Skeletal muscle satellite cell (primary cell): ENCODE measurements at regions not wholly inside any gene's neighbourhood (a gene's known extent, or its start where the extent isn't known, plus 50 kb on each side); places are given as distances from the start of the nearest gene placed in this dataset.
A peak's percentile ranks its signal among the peaks of the same experiment; 100 is the strongest.

Source experiments
- H3K27me3 ChIP-seq: 2 replicates; pipeline ENCODE4 v1.7.0; 2013; ENCODE audit warnings: low read length; ENCODE audit not compliant: control insufficient read depth, insufficient read depth
- H3K36me3 ChIP-seq: 2 replicates; pipeline ENCODE4 v1.7.0; 2013; ENCODE audit warnings: mild to moderate bottlenecking, control low read depth, low read length; ENCODE audit not compliant: insufficient read depth
- H3K4me1 ChIP-seq: 2 replicates; pipeline ENCODE4 v1.7.0; 2013; ENCODE audit warnings: low read length; ENCODE audit not compliant: control insufficient read depth, insufficient read depth
- H3K4me2 ChIP-seq: 2 replicates; pipeline ENCODE4 v1.7.0; 2013; ENCODE audit warnings: mild to moderate bottlenecking, low read length
- H3K4me3 ChIP-seq: 2 replicates; pipeline ENCODE4 v1.7.0; 2013; ENCODE audit warnings: low read length
- H3K9ac ChIP-seq: 2 replicates; pipeline ENCODE4 v1.7.0; 2013; ENCODE audit warnings: mild to moderate bottlenecking, low read depth, low read length, moderate library complexity
- H3K9me3 ChIP-seq: replicated peaks from 2 replicates; pipeline ENCODE4 v1.7.0; 2013; ENCODE audit warnings: mild to moderate bottlenecking, control low read depth, low read length

DNA sequence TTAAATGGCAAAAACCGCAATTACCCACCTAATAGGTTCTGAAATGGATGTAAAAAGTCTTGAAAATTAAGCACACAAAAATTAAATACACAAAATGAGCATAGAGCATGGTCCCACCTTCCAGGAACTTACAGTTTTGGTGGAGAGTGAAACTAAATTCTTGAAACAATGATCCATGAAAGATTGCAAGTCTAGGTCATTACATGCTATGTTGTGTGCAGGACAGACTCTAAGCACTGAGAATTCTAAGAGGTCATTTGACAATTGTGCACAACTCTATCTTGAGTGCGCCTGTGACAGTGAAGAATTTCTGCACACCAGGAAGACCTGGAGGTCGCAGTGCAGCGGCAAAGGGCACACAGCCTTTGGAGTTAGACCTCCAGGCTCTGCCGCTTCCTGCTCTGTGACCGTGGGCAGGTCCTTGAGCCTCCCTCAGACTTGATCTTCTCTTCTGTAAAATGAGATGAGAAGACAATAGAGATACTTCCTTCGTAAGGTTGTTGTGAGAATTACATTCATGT, 153.3 kb upstream of the TPM1 start:
- Histone ChIP-seq H3K36me3 (no peaks in the 10 kb centered on the region), H3K9ac (no peak overlapping the region), H3K4me2 (no peak overlapping the region), H3K27me3 (no peaks in the 10 kb centered on the region), H3K4me3 (no peak overlapping the region), H3K4me1 (peaks cover 50% of the 10 kb centered on the region), H3K9me3 (no peaks in the 10 kb centered on the region)

DNA sequence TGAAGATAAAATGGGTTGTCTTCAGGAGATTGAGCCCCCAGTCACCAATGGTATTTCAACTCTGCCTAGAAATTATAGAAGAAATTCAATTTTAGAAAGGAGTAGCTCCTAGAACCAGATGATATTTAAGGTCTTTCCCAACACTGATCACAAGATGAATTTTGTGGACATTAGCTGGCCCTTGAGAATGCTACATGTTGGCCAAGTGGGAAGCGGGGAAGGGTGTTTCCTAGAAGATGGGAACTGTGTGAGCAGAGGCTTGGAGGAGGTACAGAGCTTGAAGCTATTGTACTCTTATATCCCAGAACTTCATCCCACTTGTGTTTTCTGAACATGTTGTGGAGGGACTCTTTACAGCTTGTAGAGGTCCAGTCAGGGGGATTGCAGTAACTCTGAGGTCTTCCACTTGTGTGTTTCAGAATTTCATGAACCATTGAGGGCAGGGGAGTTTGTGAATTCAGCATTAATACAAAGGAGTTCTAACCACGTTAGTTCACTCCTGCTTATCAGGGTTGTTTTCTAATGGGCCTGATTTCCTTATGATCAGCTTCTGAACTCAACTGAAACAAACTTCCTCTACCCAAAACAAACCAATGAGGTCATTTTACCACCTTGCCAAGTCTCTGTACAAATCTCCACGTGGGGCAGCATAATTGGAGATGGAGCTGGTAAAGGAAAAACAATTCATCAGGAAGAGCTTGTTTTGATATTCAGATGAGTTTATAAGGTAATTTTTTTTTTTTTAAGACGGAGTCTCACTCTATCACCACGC, 152.6 kb upstream of the TPM1 start:
- Histone ChIP-seq H3K4me1 (peaks cover 57% of the 10 kb centered on the region), H3K9me3 (no peaks in the 10 kb centered on the region), H3K27me3 (no peaks in the 10 kb centered on the region), H3K4me3 (no peak overlapping the region), H3K4me2 (no peak overlapping the region), H3K36me3 (no peaks in the 10 kb centered on the region), H3K9ac (no peak overlapping the region)

- Histone ChIP-seq H3K9ac (peak overlapping the region; percentile 36), H3K36me3 (no peaks in the 10 kb centered on the region), H3K4me1 (peaks cover 68% of the 10 kb centered on the region), H3K27me3 (no peaks in the 10 kb centered on the region), H3K9me3 (no peaks in the 10 kb centered on the region), H3K4me3 (no peak overlapping the region), H3K4me2 (no peak overlapping the region)
Measured at GRCh38 chr15:62894322-62895085, 148.0 kb upstream of the TPM1 start.

- H3K36me3 ChIP-seq, result no peaks in the 10 kb centered on the region
- no peaks in the 10 kb centered on the region for H3K27me3 ChIP-seq
- H3K9me3 ChIP-seq, result no peaks in the 10 kb centered on the region
- H3K4me3 ChIP-seq, result peak overlapping the region; percentile 9
- peaks cover 68% of the 10 kb centered on the region for H3K4me1 ChIP-seq
- peak overlapping the region; percentile 90 for H3K9ac ChIP-seq
- H3K4me2 ChIP-seq, result peak overlapping the region; percentile 59
Measured at GRCh38 chr15:62895139-62895866, 147.2 kb upstream of the TPM1 start.

- Histone ChIP-seq H3K4me2 (peak overlapping the region; percentile 59), H3K36me3 (no peaks in the 10 kb centered on the region), H3K9ac (peak overlapping the region; percentile 90), H3K4me1 (peaks cover 70% of the 10 kb centered on the region), H3K4me3 (peak overlapping the region; percentile 41), H3K9me3 (no peaks in the 10 kb centered on the region), H3K27me3 (no peaks in the 10 kb centered on the region)
Measured at GRCh38 chr15:62895905-62896316, 146.6 kb upstream of the TPM1 start.

- H3K9ac ChIP-seq, result peak overlapping the region; percentile 90
- H3K4me2 ChIP-seq, result peak overlapping the region; percentile 59
- peaks cover 75% of the 10 kb centered on the region for H3K4me1 ChIP-seq
- no peaks in the 10 kb centered on the region for H3K9me3 ChIP-seq
- H3K27me3 ChIP-seq, result no peaks in the 10 kb centered on the region
- H3K36me3 ChIP-seq, result no peaks in the 10 kb centered on the region
- peak overlapping the region; percentile 41 for H3K4me3 ChIP-seq
Measured at GRCh38 chr15:62896380-62896866, 146.1 kb upstream of the TPM1 start.

DNA sequence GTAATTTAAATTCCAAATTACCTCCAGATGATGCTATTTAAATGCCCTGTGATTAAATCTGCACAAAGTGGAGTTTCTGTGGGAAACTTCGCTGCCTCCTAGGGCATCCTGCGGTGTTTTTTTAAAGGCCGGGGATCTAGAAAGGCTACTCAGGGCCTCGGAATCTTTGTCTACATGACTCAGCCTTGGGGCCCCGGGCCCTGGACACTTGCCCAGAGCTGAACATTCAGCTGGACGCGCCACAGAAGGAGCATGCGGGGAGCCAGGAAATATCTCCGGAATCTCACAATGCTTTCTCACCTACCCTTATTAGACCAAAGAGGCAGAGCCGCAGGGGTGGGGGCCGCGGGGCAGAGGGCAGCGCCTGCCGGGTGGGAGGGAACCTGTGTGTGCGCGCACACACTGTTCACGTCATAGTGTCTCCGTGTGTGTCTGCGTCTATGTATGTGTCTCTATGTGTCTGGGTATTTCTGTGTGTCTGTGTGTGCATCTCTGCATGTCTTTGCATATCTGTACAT, 145.5 kb upstream of the TPM1 start:
- Histone ChIP-seq H3K27me3 (no peaks in the 10 kb centered on the region), H3K4me3 (peak overlapping the region; percentile 37), H3K9me3 (no peaks in the 10 kb centered on the region), H3K36me3 (no peaks in the 10 kb centered on the region), H3K4me2 (peak overlapping the region; percentile 59), H3K4me1 (peaks cover 78% of the 10 kb centered on the region), H3K9ac (peak overlapping the region; percentile 90)

- Histone ChIP-seq H3K27me3 (no peaks in the 10 kb centered on the region), H3K4me2 (peak overlapping the region; percentile 49), H3K4me1 (peaks cover 78% of the 10 kb centered on the region), H3K36me3 (no peaks in the 10 kb centered on the region), H3K9me3 (no peaks in the 10 kb centered on the region), H3K4me3 (peak overlapping the region; percentile 37), H3K9ac (peak overlapping the region; percentile 80)
Measured at GRCh38 chr15:62897634-62898033, 144.9 kb upstream of the TPM1 start.

DNA sequence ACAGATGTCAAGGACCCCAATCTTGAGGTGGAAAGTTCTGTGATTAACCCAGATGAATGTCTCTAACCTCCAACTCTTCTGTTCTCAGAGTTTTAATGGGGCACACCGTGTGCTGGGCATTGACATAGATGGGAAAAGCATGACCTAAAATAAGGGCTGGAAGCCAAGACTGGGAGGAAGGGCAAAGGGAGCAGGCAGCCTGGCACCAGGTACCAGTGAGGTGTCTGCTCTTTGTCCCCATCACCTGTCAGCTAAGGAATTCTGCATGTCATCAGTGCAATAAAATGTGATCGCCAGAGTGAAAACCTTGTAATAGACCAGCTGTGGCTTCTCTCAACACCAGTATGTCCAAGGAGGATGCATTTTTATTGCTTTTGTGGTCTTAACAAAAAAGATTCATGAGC, 143.5 kb upstream of the TPM1 start:
- Histone ChIP-seq H3K27me3 (no peaks in the 10 kb centered on the region), H3K9me3 (no peaks in the 10 kb centered on the region), H3K9ac (peak overlapping the region; percentile 72), H3K36me3 (no peaks in the 10 kb centered on the region), H3K4me3 (no peak overlapping the region), H3K4me1 (peaks cover 73% of the 10 kb centered on the region), H3K4me2 (no peak overlapping the region)

GRCh38 chr15:62900071-62900802, 142.3 kb upstream of the TPM1 start:
- Histone ChIP-seq H3K27me3 (no peaks in the 10 kb centered on the region), H3K4me1 (peaks cover 62% of the 10 kb centered on the region), H3K36me3 (no peaks in the 10 kb centered on the region), H3K4me3 (peak overlapping the region; percentile 21), H3K4me2 (peak overlapping the region; percentile 63), H3K9ac (peak overlapping the region; percentile 72), H3K9me3 (no peaks in the 10 kb centered on the region)
